ENCODE measurements at regions not wholly inside any gene's neighbourhood (a gene's known extent, or its start where the extent isn't known, plus 50 kb on each side); places are given as distances from the start of the nearest gene placed in this dataset.

DNA sequence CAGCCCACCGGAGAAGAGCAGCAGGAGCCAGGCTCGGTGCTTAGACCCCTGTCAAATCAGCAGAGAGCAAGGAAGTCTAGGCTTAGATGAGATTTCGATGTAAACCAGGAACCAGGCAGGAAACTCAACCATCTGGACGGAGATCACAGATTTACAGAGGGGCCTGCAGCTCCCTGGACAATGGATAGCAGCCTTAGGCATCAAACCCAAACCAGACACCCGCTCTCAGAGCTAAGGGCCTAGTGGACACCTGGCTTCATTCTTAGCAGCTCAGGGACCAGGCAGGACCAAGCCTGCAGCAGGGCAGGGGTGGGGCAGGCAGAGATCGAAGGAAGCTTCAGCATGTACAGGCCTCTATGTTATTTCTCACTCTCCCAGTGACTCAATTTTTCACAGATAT lies 127.8 kb upstream of the FMN2 start:
- TF ChIP-seq EZH2 (IDR thresholded peaks at IDR 0.05; ENCODE audit: low read depth, unreplicated experiment) = no peak
- no peak for TF ChIP-seq POLR2AphosphoS5 (IDR thresholded peaks at IDR 0.05; ENCODE audit: low read depth)
- TF ChIP-seq, protein P1, sequence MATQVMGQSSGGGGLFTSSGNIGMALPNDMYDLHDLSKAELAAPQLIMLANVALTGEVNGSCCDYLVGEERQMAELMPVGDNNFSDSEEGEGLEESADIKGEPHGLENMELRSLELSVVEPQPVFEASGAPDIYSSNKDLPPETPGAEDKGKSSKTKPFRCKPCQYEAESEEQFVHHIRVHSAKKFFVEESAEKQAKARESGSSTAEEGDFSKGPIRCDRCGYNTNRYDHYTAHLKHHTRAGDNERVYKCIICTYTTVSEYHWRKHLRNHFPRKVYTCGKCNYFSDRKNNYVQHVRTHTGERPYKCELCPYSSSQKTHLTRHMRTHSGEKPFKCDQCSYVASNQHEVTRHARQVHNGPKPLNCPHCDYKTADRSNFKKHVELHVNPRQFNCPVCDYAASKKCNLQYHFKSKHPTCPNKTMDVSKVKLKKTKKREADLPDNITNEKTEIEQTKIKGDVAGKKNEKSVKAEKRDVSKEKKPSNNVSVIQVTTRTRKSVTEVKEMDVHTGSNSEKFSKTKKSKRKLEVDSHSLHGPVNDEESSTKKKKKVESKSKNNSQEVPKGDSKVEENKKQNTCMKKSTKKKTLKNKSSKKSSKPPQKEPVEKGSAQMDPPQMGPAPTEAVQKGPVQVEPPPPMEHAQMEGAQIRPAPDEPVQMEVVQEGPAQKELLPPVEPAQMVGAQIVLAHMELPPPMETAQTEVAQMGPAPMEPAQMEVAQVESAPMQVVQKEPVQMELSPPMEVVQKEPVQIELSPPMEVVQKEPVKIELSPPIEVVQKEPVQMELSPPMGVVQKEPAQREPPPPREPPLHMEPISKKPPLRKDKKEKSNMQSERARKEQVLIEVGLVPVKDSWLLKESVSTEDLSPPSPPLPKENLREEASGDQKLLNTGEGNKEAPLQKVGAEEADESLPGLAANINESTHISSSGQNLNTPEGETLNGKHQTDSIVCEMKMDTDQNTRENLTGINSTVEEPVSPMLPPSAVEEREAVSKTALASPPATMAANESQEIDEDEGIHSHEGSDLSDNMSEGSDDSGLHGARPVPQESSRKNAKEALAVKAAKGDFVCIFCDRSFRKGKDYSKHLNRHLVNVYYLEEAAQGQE (IDR thresholded peaks at IDR 0.05; ENCODE audit: unreplicated experiment) = no peak
- TF ChIP-seq, protein P2, sequence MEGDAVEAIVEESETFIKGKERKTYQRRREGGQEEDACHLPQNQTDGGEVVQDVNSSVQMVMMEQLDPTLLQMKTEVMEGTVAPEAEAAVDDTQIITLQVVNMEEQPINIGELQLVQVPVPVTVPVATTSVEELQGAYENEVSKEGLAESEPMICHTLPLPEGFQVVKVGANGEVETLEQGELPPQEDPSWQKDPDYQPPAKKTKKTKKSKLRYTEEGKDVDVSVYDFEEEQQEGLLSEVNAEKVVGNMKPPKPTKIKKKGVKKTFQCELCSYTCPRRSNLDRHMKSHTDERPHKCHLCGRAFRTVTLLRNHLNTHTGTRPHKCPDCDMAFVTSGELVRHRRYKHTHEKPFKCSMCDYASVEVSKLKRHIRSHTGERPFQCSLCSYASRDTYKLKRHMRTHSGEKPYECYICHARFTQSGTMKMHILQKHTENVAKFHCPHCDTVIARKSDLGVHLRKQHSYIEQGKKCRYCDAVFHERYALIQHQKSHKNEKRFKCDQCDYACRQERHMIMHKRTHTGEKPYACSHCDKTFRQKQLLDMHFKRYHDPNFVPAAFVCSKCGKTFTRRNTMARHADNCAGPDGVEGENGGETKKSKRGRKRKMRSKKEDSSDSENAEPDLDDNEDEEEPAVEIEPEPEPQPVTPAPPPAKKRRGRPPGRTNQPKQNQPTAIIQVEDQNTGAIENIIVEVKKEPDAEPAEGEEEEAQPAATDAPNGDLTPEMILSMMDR (conservative IDR thresholded peaks at IDR 0.05; ENCODE audit: low read depth in 2 of 2) = no peak
- no peak for TF ChIP-seq CREB1 (CRISPR knock-in tag; IDR thresholded peaks at IDR 0.05; ENCODE audit: low read depth)
- no peak for TF ChIP-seq EZH2phosphoT487 (IDR thresholded peaks at IDR 0.05; ENCODE audit: unreplicated experiment)
- TF ChIP-seq JUNB (IDR thresholded peaks at IDR 0.05; ENCODE audit: unreplicated experiment) = no peak
- TF ChIP-seq ZNF331 (CRISPR knock-in tag; IDR thresholded peaks at IDR 0.05; ENCODE audit: low read depth) = no peak
- no peak for TF ChIP-seq NANOG (IDR thresholded peaks at IDR 0.05; ENCODE audit: borderline replicate concordance)
- TF ChIP-seq, protein P3, sequence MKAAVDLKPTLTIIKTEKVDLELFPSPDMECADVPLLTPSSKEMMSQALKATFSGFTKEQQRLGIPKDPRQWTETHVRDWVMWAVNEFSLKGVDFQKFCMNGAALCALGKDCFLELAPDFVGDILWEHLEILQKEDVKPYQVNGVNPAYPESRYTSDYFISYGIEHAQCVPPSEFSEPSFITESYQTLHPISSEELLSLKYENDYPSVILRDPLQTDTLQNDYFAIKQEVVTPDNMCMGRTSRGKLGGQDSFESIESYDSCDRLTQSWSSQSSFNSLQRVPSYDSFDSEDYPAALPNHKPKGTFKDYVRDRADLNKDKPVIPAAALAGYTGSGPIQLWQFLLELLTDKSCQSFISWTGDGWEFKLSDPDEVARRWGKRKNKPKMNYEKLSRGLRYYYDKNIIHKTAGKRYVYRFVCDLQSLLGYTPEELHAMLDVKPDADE (IDR thresholded peaks at IDR 0.05) = no peak
- TF ChIP-seq, protein P4, sequence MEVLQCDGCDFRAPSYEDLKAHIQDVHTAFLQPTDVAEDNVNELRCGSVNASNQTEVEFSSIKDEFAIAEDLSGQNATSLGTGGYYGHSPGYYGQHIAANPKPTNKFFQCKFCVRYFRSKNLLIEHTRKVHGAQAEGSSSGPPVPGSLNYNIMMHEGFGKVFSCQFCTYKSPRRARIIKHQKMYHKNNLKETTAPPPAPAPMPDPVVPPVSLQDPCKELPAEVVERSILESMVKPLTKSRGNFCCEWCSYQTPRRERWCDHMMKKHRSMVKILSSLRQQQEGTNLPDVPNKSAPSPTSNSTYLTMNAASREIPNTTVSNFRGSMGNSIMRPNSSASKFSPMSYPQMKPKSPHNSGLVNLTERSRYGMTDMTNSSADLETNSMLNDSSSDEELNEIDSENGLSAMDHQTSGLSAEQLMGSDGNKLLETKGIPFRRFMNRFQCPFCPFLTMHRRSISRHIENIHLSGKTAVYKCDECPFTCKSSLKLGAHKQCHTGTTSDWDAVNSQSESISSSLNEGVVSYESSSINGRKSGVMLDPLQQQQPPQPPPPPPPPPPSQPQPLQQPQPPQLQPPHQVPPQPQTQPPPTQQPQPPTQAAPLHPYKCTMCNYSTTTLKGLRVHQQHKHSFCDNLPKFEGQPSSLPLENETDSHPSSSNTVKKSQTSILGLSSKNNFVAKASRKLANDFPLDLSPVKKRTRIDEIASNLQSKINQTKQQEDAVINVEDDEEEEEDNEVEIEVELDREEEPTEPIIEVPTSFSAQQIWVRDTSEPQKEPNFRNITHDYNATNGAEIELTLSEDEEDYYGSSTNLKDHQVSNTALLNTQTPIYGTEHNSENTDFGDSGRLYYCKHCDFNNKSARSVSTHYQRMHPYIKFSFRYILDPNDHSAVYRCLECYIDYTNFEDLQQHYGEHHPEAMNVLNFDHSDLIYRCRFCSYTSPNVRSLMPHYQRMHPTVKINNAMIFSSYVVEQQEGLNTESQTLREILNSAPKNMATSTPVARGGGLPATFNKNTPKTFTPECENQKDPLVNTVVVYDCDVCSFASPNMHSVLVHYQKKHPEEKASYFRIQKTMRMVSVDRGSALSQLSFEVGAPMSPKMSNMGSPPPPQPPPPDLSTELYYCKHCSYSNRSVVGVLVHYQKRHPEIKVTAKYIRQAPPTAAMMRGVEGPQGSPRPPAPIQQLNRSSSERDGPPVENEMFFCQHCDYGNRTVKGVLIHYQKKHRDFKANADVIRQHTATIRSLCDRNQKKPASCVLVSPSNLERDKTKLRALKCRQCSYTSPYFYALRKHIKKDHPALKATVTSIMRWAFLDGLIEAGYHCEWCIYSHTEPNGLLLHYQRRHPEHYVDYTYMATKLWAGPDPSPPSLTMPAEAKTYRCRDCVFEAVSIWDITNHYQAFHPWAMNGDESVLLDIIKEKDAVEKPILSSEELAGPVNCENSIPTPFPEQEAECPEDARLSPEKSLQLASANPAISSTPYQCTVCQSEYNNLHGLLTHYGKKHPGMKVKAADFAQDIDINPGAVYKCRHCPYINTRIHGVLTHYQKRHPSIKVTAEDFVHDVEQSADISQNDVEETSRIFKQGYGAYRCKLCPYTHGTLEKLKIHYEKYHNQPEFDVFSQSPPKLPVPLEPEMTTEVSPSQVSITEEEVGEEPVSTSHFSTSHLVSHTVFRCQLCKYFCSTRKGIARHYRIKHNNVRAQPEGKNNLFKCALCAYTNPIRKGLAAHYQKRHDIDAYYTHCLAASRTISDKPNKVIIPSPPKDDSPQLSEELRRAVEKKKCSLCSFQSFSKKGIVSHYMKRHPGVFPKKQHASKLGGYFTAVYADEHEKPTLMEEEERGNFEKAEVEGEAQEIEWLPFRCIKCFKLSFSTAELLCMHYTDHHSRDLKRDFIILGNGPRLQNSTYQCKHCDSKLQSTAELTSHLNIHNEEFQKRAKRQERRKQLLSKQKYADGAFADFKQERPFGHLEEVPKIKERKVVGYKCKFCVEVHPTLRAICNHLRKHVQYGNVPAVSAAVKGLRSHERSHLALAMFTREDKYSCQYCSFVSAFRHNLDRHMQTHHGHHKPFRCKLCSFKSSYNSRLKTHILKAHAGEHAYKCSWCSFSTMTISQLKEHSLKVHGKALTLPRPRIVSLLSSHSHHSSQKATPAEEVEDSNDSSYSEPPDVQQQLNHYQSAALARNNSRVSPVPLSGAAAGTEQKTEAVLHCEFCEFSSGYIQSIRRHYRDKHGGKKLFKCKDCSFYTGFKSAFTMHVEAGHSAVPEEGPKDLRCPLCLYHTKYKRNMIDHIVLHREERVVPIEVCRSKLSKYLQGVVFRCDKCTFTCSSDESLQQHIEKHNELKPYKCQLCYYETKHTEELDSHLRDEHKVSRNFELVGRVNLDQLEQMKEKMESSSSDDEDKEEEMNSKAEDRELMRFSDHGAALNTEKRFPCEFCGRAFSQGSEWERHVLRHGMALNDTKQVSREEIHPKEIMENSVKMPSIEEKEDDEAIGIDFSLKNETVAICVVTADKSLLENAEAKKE (CRISPR knock-in tag; IDR thresholded peaks at IDR 0.05) = no peak
- TF ChIP-seq ZNF114 (CRISPR knock-in tag; IDR thresholded peaks at IDR 0.05) = no peak

Measured in GM23338 (cell line).